Keratinocyte (primary cell): ENCODE measurements at regions not wholly inside any gene's neighbourhood (a gene's known extent, or its start where the extent isn't known, plus 50 kb on each side); places are given as distances from the start of the nearest gene placed in this dataset.

Source experiments
- DNase-seq: peaks from one replicate; pipeline ENCODE4 v3.0.0-alpha.2; 2011; ENCODE audit warnings: low read depth, missing footprints, low spot score
- FAIRE-seq: peaks from 2 replicates; lab custom pipeline; 2011; peaks lifted over from hg19 to GRCh38; lab: Jason Lieb, UNC
- H2AFZ ChIP-seq: 2 replicates; pipeline ENCODE4 v1.6.0; 2012; ENCODE audit warnings: low read length, control low read depth, inconsistent platforms; ENCODE audit not compliant: control insufficient read depth
- H3K27ac ChIP-seq: 2 replicates; pipeline ENCODE4 v1.5.1; 2011; ENCODE audit warnings: low read length; ENCODE audit not compliant: control insufficient read depth, insufficient read depth
- H3K27me3 ChIP-seq: 3 replicates; pipeline ENCODE4 v1.6.0; 2011; ENCODE audit warnings: low read length; ENCODE audit not compliant: control insufficient read depth, insufficient read depth; ENCODE audit errors: extremely low read depth
- H3K36me3 ChIP-seq, 2 experiments: 2 replicates in 1 of 2; 3 replicates in 1 of 2; pipeline ENCODE4 v1.5.1; 2011; ENCODE audit warnings: low read length in 2 of 2, mild to moderate bottlenecking in 1 of 2; ENCODE audit not compliant: control insufficient read depth in 2 of 2, insufficient read depth in 2 of 2; ENCODE audit errors: extremely low read depth in 1 of 2
- H3K4me1 ChIP-seq: 3 replicates; pipeline ENCODE4 v1.5.1; 2011; ENCODE audit warnings: low read length; ENCODE audit not compliant: control insufficient read depth, insufficient read depth; ENCODE audit errors: extremely low read depth
- H3K4me2 ChIP-seq: 3 replicates; pipeline ENCODE4 v1.6.0; 2011; ENCODE audit warnings: low read depth, low read length; ENCODE audit not compliant: control insufficient read depth, insufficient read depth; ENCODE audit errors: extremely low read depth
- H3K4me3 ChIP-seq, 3 experiments: fragments of 200-600 bp in 1 of 3; sonication (generic) in 1 of 3; 2 replicates in 2 of 3; 3 replicates in 1 of 3; pipeline ENCODE4 v1.5.1; 2011 to 2016; ENCODE audit warnings: low read length in 3 of 3, mild to moderate bottlenecking in 3 of 3, control low read depth in 2 of 3, inconsistent platforms in 1 of 3, low read depth in 1 of 3, mixed read lengths in 1 of 3, mixed run types in 1 of 3, moderate library complexity in 1 of 3; ENCODE audit not compliant: control insufficient read depth in 2 of 3, insufficient read depth in 2 of 3; ENCODE audit errors: extremely low read depth in 1 of 3
- H3K79me2 ChIP-seq: 2 replicates; pipeline ENCODE4 v1.6.0; 2012; ENCODE audit warnings: low read length; ENCODE audit not compliant: control insufficient read depth, insufficient read depth
- H3K9ac ChIP-seq: 3 replicates; pipeline ENCODE4 v1.6.0; 2011; ENCODE audit warnings: low read length; ENCODE audit not compliant: control insufficient read depth, insufficient read depth; ENCODE audit errors: extremely low read depth
- H3K9me1 ChIP-seq: 3 replicates; pipeline ENCODE4 v1.6.0; 2011; ENCODE audit warnings: low read length; ENCODE audit not compliant: control insufficient read depth, insufficient read depth; ENCODE audit errors: extremely low read depth
- H3K9me3 ChIP-seq: 2 replicates; pipeline ENCODE4 v1.5.1; 2012; ENCODE audit warnings: low read depth, low read length; ENCODE audit not compliant: control insufficient read depth
- H4K20me1 ChIP-seq: 3 replicates; pipeline ENCODE4 v1.6.0; 2011; ENCODE audit warnings: low read length; ENCODE audit not compliant: control insufficient read depth, insufficient read depth; ENCODE audit errors: extremely low read depth
- EZH2 ChIP-seq: IDR thresholded peaks from one replicate; pipeline ENCODE4 v1.6.1; 2012; ENCODE audit warnings: inconsistent platforms, mild to moderate bottlenecking, low read length, moderate library complexity
- dilution Hi-C: fragments of 300-500 bp; cut with MboI; formaldehyde crosslinking; loops from one replicate; pipeline ENCODE4 v1.7.0; 2020; ENCODE audit warnings: low sequenced_read_pairs; ENCODE audit not compliant: extremely low pct_ligation_motif_present
- TF ChIP-seq, protein P1 (sequence below), 3 experiments: IDR thresholded peaks in 1 of 3; conservative IDR thresholded peaks in 1 of 3; optimal IDR thresholded peaks in 1 of 3; 2 replicates in 2 of 3; 3 replicates in 1 of 3; pipeline versions ENCODE3 to v1.5.1; 2011; ENCODE audit warnings: low read length in 3 of 3, mild to moderate bottlenecking in 3 of 3, moderate library complexity in 2 of 3, control low read depth in 1 of 3, inconsistent platforms in 1 of 3; ENCODE audit not compliant: insufficient read depth in 2 of 3; ENCODE audit errors: extremely low read depth in 1 of 3

DNA sequence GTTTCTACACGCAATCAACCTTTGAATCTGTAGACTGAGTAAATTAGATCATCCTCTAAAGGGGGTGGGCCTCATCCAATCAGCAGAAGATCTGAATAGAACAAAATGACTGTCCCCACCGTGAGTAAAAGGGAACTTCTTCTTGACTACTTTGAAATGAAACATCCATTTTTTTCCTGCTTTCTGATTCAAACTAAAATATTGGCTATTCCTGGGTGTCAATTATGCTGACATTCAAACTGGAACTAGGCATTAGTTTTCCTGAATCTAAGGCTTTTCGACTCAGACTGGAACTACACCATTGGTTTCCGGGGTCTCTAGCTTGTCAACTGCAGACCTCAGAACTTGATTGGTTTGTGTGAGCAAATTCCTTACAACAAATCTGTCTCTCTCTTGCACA is 772.2 kb upstream of the CDH10 start:
- Histone ChIP-seq H3K27ac (no peak overlapping the region), H3K4me1 (no peaks in the 10 kb centered on the region), H3K4me2 (no peak overlapping the region), H3K9me3 (no peaks in the 10 kb centered on the region), H3K36me3 (no peaks in the 10 kb centered on the region), H3K9ac (no peak overlapping the region), H2AFZ (no peak overlapping the region), H3K79me2 (no peaks in the 10 kb centered on the region), H3K9me1 (no peaks in the 10 kb centered on the region), H3K27me3 (no peaks in the 10 kb centered on the region), H3K4me3 (no peak overlapping the region), H4K20me1 (no peaks in the 10 kb centered on the region)
- dilution Hi-C loops = no loop called here
- FAIRE-seq (no peak), DNase-seq (no peak)
- no peak for TF ChIP-seq EZH2
- TF ChIP-seq, protein P1, sequence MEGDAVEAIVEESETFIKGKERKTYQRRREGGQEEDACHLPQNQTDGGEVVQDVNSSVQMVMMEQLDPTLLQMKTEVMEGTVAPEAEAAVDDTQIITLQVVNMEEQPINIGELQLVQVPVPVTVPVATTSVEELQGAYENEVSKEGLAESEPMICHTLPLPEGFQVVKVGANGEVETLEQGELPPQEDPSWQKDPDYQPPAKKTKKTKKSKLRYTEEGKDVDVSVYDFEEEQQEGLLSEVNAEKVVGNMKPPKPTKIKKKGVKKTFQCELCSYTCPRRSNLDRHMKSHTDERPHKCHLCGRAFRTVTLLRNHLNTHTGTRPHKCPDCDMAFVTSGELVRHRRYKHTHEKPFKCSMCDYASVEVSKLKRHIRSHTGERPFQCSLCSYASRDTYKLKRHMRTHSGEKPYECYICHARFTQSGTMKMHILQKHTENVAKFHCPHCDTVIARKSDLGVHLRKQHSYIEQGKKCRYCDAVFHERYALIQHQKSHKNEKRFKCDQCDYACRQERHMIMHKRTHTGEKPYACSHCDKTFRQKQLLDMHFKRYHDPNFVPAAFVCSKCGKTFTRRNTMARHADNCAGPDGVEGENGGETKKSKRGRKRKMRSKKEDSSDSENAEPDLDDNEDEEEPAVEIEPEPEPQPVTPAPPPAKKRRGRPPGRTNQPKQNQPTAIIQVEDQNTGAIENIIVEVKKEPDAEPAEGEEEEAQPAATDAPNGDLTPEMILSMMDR (optimal IDR thresholded peaks at IDR 0.05 in 1 of 3, IDR thresholded peaks at IDR 0.05 in 1 of 3, conservative IDR thresholded peaks at IDR 0.05 in 1 of 3; ENCODE audit: extremely low read depth in 1 of 3, insufficient read depth in 2 of 3, low read length in 3 of 3) = no peak

DNA sequence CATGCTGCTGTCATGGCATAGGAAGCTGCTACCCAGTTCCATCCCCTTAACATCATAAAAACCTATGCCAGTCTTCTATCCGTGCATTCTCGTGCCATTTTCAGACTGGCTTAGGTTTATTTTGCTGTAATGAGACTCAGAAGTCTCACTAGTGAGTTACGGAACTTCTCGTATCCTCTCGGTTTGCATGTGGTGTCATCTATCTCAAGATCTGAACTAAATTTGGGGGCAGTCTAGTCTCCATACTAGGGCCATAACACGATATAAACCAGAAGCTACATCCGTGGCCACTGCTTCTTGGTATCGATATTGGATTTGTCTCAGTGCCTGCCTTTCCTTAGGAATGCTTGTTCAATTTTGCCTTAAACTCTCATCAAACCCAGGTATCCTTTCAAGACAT is 771.2 kb upstream of the CDH10 start:
- Histone ChIP-seq H3K9ac (no peak overlapping the region), H2AFZ (no peak overlapping the region), H3K4me3 (no peak overlapping the region), H3K27me3 (no peaks in the 10 kb centered on the region), H3K27ac (no peak overlapping the region), H3K4me2 (no peak overlapping the region), H4K20me1 (no peaks in the 10 kb centered on the region), H3K9me3 (no peaks in the 10 kb centered on the region), H3K36me3 (no peaks in the 10 kb centered on the region), H3K4me1 (no peaks in the 10 kb centered on the region), H3K9me1 (no peaks in the 10 kb centered on the region), H3K79me2 (no peaks in the 10 kb centered on the region)
- dilution Hi-C loops = no loop called here
- FAIRE-seq = no peak
- TF ChIP-seq, protein P1 (optimal IDR thresholded peaks at IDR 0.05 in 1 of 3, IDR thresholded peaks at IDR 0.05 in 1 of 3, conservative IDR thresholded peaks at IDR 0.05 in 1 of 3; ENCODE audit: extremely low read depth in 1 of 3, insufficient read depth in 2 of 3, low read length in 3 of 3) = no peak
- TF ChIP-seq EZH2 = no peak
- DNase-seq = no peak
